Glomerular visceral epithelial cell (primary cell): ENCODE measurements at regions not wholly inside any gene's neighbourhood (a gene's known extent, or its start where the extent isn't known, plus 50 kb on each side); places are given as distances from the start of the nearest gene placed in this dataset.
"Not testable (repeated sequence)": the region's sequence is repeated elsewhere in the genome, so short reads cannot be mapped to it uniquely, and the experiment has no call there.

ENCODE experiments used
- DNase-seq: peaks from one replicate; pipeline ENCODE4 v3.0.0-alpha.2; 2016; ENCODE audit errors: extremely low spot score

DNA sequence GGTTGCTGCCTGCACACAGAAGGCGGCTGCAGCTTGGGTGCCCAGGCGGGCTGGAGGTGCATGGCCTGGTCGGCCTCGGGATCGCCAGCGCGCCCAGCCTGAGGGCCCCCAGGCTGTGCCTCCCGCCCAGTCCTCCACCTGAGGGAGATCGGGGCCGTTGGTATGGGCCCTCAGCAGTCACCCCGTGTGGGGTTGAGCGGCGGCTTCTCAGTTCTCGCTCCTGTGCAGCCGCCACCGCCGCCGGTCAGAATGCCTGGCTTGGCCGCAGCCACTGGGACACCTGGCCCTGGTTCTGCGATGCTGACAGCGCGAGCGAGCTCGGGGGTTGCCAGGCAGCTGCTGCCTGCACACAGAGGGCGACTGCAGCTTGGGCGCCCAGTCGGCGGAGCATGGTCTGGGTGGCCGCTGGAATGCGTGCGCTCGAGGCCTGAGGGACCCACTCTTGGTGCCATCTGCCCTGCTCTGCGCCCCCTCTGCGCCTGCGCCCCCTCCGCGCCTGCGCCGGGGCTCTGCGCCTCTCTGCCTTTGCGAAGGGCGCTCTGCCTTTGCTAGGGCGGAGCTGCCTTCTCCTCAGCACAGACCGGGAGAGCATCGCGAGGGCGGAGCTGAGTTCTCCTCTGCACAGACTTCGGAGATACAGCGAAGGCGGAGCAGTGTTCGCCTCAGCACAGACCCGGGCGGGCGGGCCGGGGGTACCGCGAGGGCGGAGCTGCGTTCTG lies 84.6 kb upstream of the ZNG1F start:
- DNase-seq, result peak; percentile 85

DNA sequence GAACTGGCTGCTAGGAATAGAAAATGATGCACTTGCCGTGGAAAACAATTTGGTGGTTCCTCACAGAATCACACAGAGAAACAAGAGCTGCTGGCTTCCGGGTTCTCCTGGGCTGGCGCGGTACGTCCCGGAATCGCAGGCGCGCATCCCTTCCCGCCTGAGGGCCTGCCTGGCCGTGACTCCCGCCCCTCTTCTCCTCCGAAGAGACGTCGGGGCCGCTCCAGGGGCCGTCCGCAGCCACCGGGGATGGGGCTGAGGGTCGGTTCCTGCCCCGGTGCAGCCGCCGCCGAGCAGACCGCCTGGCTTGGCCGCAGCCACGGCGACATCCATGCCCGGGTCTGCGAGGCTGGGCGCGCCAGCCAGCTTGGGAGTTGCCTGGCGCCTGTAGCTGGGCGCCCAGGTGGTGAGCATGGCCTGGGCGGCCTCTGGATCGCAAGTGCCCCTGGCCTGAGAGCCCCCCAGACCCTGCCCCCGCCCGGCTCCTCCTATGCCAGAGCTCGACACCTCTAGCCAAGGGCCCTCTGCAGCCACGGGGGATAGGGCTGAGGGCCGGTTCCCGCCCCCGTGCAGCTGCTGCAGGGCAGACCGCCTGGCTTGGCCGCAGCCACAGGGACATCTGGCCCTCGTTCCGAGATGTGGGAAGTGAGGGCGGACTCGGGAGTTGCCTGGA lies 83.9 kb upstream of the ZNG1F start:
- DNase-seq, result peak; percentile 17

GRCh38 chr9:41270992-41271391 lies 81.9 kb upstream of the ZNG1F start:
- not testable (repeated sequence) for DNase-seq

DNA sequence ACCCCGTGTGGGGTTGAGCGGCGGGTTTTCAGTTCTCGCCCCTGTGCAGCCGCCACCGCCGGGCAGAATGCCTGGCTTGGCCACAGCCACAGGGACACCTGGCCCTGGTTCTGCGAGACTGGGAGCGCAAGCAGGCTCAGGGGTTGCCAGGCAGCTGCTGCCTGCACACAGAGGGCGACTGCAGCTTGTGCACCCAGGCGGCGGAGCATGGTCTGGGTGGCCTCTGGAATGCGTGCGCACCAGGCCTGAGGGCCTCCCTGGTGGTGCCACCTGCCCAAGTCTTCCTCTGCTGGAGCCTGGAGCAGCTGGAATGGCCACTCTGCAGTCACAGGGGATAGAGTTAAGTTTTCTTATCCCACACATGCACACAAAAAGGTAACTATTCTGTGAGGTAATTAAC lies 80.4 kb upstream of the ZNG1F start:
- not testable (repeated sequence) for DNase-seq

DNA sequence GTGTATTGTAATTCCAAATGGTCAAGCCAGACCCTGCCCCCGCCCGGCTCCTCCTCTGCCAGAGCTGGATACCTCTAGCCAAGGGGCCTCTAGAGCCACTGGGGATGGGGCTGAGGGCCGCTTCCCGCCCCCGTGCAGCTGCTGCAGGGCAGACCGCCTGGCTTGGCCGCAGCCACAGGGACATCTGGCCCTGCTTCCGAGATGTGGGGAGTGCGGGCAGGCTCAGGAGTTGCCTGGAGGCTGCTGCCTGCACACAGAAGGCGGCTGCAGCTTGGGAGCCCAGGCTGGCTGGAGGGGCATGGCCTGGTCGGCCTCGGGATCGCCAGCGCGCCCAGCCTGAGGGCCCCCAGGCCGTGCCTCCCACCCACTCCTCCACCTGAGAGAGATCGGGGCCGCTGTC lies 79.9 kb upstream of the ZNG1F start:
- not testable (repeated sequence) for DNase-seq

DNA sequence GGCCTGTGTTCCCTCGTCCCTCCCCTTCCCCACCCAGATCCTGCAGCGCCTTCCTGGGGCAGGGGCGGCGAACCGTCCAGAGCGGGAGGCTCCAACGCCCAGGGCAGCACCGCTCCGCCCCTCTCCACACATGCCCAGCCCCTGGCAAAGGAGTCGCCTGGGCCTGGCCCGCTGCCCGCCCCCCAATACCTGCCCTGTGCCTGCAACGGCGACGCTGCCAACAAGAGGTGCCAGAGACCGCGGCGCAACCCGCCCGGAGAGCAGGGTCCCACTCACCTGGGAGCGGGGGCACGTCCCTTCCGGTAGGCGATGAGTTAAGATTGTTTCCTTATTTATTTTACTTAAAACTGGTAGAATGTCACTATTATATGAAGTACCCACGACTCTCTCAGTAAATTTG lies 77.5 kb upstream of the ZNG1F start:
- DNase-seq, result not testable (repeated sequence)

DNA sequence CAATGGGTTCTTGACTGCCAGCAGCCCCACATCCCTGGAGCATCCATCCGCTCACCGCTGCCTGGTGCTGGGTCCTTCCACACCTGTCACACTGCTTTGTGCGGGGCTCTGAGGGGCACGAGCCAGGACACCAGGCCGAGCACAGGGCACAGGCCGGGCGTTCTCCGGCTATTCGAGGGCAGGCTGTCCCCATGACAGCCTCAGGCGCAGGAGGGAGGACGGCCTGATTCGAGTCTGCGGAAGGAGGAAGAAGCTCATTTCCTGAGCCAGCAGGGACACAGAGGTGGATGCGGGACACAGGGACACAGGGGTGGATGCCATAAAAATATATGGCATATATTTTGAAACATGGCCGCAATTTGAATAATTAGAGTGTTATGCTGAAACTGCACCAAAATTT lies 76.9 kb upstream of the ZNG1F start:
- DNase-seq, result not testable (repeated sequence)

- DNase-seq, result not testable (repeated sequence)
Observed at GRCh38 chr9:41251973-41252372, 62.9 kb upstream of the ZNG1F start.

- DNase-seq, result not testable (repeated sequence)
Observed at GRCh38 chr9:41251101-41251500, 62.0 kb upstream of the ZNG1F start.

DNA sequence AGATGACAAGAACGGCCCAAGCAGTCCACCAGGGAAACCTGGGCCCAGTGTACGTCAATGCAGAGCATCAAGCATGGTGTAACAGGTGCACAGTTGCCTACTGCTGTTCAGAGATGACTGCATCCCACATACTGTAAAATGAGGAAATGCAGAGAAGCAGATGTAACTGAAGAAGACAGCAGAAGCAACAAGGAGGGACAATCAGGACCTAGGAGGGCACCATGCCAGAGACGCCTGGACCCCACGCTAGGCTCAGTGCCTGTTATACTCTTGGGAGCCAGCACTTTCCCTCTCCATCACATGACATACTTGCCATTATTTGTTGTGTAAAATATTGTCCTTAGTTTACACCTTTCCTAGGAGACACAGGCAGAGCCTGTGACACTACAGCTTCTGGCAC lies 57.6 kb upstream of the ZNG1F start:
- DNase-seq, result not testable (repeated sequence)
